ENCODE measurements at regions not wholly inside any gene's neighbourhood (a gene's known extent, or its start where the extent isn't known, plus 50 kb on each side); places are given as distances from the start of the nearest gene placed in this dataset.

GRCh38 chr3:181952929-181953328 lies 241.2 kb downstream of the SOX2 start:
- TF ChIP-seq EZH2 (IDR thresholded peaks at IDR 0.05; ENCODE audit: low read depth) (no peak), CTCF (conservative IDR thresholded peaks at IDR 0.05) (no peak)

Measured in PC-9 (cell line).